SK-N-SH (cell line): ENCODE measurements at regions not wholly inside any gene's neighbourhood (a gene's known extent, or its start where the extent isn't known, plus 50 kb on each side); places are given as distances from the start of the nearest gene placed in this dataset.

Experiments used
- CTCF ChIA-PET: fragments of 300-600, 350-600 bp; formaldehyde crosslinking; extraction: SDS; loops from one replicate; lab custom pipeline; 2021; lab: Yijun Ruan, JAX
- POLR2A ChIA-PET: fragments of 350-600 bp; sonication (Branson Sonifier 250); formaldehyde crosslinking; extraction: SDS; loops from one replicate; lab custom pipeline; 2020; ENCODE audit warnings: antibody characterized with exemption, inconsistent platforms; lab: Yijun Ruan, JAX
- DNase-seq: peaks from one replicate; pipeline ENCODE4 v3.0.0; 2012
- H2AFZ ChIP-seq: fragments of 200-600 bp; sonication (generic); 2 replicates; pipeline ENCODE4 v1.8.1; 2016; ENCODE audit warnings: antibody characterized with exemption, mild to moderate bottlenecking, low read depth
- H3F3A ChIP-seq: fragments of 200-600 bp; sonication (generic); replicated peaks from 2 replicates; pipeline ENCODE3; 2016; ENCODE audit warnings: antibody characterized with exemption, mild to moderate bottlenecking; ENCODE audit not compliant: insufficient read depth
- H3K27ac ChIP-seq, 2 experiments: fragments of 200-500 bp in 1 of 2; fragments of 200-600 bp in 1 of 2; sonication (Bioruptor generic) in 1 of 2; sonication (generic), shearing (Covaris generic) in 1 of 2; 2 replicates each; pipeline versions ENCODE4 v1.5.1 to v1.6.1; 2014 to 2016; ENCODE audit warnings: low read depth in 2 of 2, inconsistent platforms in 1 of 2, low read length in 1 of 2, mild to moderate bottlenecking in 1 of 2, mixed read lengths in 1 of 2
- H3K27me3 ChIP-seq: fragments of 200-600 bp; sonication (generic), shearing (Covaris generic); 2 replicates; pipeline ENCODE4 v1.6.1; 2016; ENCODE audit warnings: mixed run types; ENCODE audit not compliant: insufficient read depth
- H3K36me3 ChIP-seq, 2 experiments: fragments of 200-500 bp in 1 of 2; fragments of 200-600 bp in 1 of 2; sonication (Bioruptor generic) in 1 of 2; sonication (generic) in 1 of 2; replicated peaks in 1 of 2; 2 replicates each; pipeline versions ENCODE3 to v1.5.1; 2014 to 2016; ENCODE audit warnings: low read length in 1 of 2, mild to moderate bottlenecking in 1 of 2; ENCODE audit not compliant: insufficient read depth in 2 of 2, control insufficient read depth in 1 of 2
- H3K4me1 ChIP-seq, 2 experiments: fragments of 200-500 bp in 1 of 2; fragments of 200-600 bp in 1 of 2; sonication (Bioruptor generic) in 1 of 2; sonication (generic), shearing (Covaris generic) in 1 of 2; 2 replicates each; pipeline versions ENCODE4 v1.5.1 to v1.6.1; 2014 to 2016; ENCODE audit warnings: low read depth in 1 of 2, low read length in 1 of 2, mixed run types in 1 of 2; ENCODE audit not compliant: insufficient read depth in 2 of 2, control insufficient read depth in 1 of 2
- H3K4me2 ChIP-seq: fragments of 200-600 bp; sonication (generic), shearing (Covaris generic); 2 replicates; pipeline ENCODE4 v1.6.1; 2017; ENCODE audit warnings: mixed run types
- H3K4me3 ChIP-seq, 2 experiments: fragments of 200-500 bp in 1 of 2; fragments of 200-600 bp in 1 of 2; sonication (Bioruptor generic) in 1 of 2; sonication (generic), shearing (Covaris generic) in 1 of 2; 2 replicates each; pipeline versions ENCODE4 v1.5.1 to v1.8.1; 2014 to 2016; ENCODE audit warnings: low read depth in 2 of 2, inconsistent platforms in 1 of 2, low read length in 1 of 2, mild to moderate bottlenecking in 1 of 2, mixed read lengths in 1 of 2, moderate library complexity in 1 of 2
- H3K79me2 ChIP-seq: fragments of 200-600 bp; sonication (generic); 2 replicates; pipeline ENCODE4 v1.8.1; 2017; ENCODE audit warnings: mild to moderate bottlenecking; ENCODE audit not compliant: insufficient read depth
- H3K9ac ChIP-seq: fragments of 200-600 bp; sonication (generic); 2 replicates; pipeline ENCODE4 v1.6.1; 2017; ENCODE audit warnings: mixed run types
- H3K9me2 ChIP-seq: fragments of 200-600 bp; sonication (generic); 2 replicates; pipeline ENCODE4 v1.6.1; 2017; ENCODE audit warnings: mixed run types
- H3K9me3 ChIP-seq: fragments of 200-600 bp; sonication (generic); 2 replicates; pipeline ENCODE4 v1.6.1; 2017; ENCODE audit warnings: mixed run types, mild to moderate bottlenecking, moderate library complexity
- H4K20me1 ChIP-seq: fragments of 200-600 bp; sonication (generic); 2 replicates; pipeline ENCODE4 v1.6.1; 2017; ENCODE audit warnings: mild to moderate bottlenecking, mixed run types; ENCODE audit not compliant: insufficient read depth
- CHD2 ChIP-seq: fragments of 150-350 bp; IDR thresholded peaks from 2 replicates; pipeline ENCODE4 v1.6.1; 2018; ENCODE audit warnings: low read length; ENCODE audit not compliant: partially characterized antibody
- EP300 ChIP-seq, 2 experiments: IDR thresholded peaks; 2 replicates each; pipeline versions ENCODE4 v1.4.0 to v1.6.1; 2012; ENCODE audit warnings: borderline replicate concordance in 1 of 2, low read depth in 1 of 2, low read length in 1 of 2
- FOXJ3 ChIP-seq: sonication (generic); formaldehyde crosslinking; IDR thresholded peaks from 2 replicates; pipeline ENCODE4 v1.5.1; 2020; ENCODE audit warnings: mild to moderate bottlenecking, missing genetic modification reagents
- GATA2 ChIP-seq: sonication (generic); formaldehyde crosslinking; IDR thresholded peaks from 2 replicates; pipeline ENCODE4 v1.5.0; 2020; ENCODE audit warnings: mild to moderate bottlenecking, missing genetic modification reagents
- JUND ChIP-seq: IDR thresholded peaks from 2 replicates; pipeline ENCODE4 v1.4.0; 2012
- MEF2A ChIP-seq: IDR thresholded peaks from 2 replicates; pipeline ENCODE4 v1.4.0; 2012; ENCODE audit warnings: low read depth, borderline replicate concordance
- MXI1 ChIP-seq: IDR thresholded peaks from 2 replicates; pipeline ENCODE4 v1.6.1; 2012; ENCODE audit warnings: mild to moderate bottlenecking, low read depth, low read length, improper control_type of control experiment
- NFIC ChIP-seq: IDR thresholded peaks from 2 replicates; pipeline ENCODE4 v1.4.0; 2012; ENCODE audit warnings: borderline replicate concordance
- NRF1 ChIP-seq: IDR thresholded peaks from 2 replicates; pipeline ENCODE4 v1.6.1; 2012; ENCODE audit warnings: low read depth, mild to moderate bottlenecking, low read length
- POLR2AphosphoS5 ChIP-seq: IDR thresholded peaks from 2 replicates; pipeline ENCODE4 v1.6.1; 2012; ENCODE audit warnings: low read depth, low read length
- RAD21 ChIP-seq: IDR thresholded peaks from 2 replicates; pipeline ENCODE4 v1.6.1; 2012; ENCODE audit warnings: mild to moderate bottlenecking, low read length
- SIN3A ChIP-seq: IDR thresholded peaks from 2 replicates; pipeline ENCODE4 v1.6.1; 2012; ENCODE audit warnings: low read depth, mild to moderate bottlenecking, low read length, moderate library complexity, borderline replicate concordance
- TCF12 ChIP-seq: IDR thresholded peaks from 2 replicates; pipeline ENCODE4 v1.4.0; 2012
- TEAD4 ChIP-seq: IDR thresholded peaks from 2 replicates; pipeline ENCODE4 v1.4.0; 2012; ENCODE audit warnings: mild to moderate bottlenecking, borderline replicate concordance; ENCODE audit not compliant: insufficient read depth
- YY1 ChIP-seq: IDR thresholded peaks from 2 replicates; pipeline ENCODE4 v1.4.0; 2012; ENCODE audit warnings: low read depth, mild to moderate bottlenecking
- TF ChIP-seq, protein P1 (sequence below): fragments of 150-350 bp; IDR thresholded peaks from 2 replicates; pipeline ENCODE4 v1.6.1; 2016; ENCODE audit warnings: mild to moderate bottlenecking, low read depth, low read length
- TF ChIP-seq, protein P2 (sequence below): IDR thresholded peaks from 2 replicates; pipeline ENCODE4 v1.4.0; 2012; ENCODE audit warnings: low read depth, borderline replicate concordance
- TF ChIP-seq, protein P3 (sequence below): IDR thresholded peaks from 2 replicates; pipeline ENCODE4 v1.6.1; 2012; ENCODE audit warnings: mild to moderate bottlenecking, low read depth, low read length, moderate library complexity
- TF ChIP-seq, protein P4 (sequence below): IDR thresholded peaks from 2 replicates; pipeline ENCODE4 v1.4.0; 2012; ENCODE audit warnings: low read depth, borderline replicate concordance

DNA sequence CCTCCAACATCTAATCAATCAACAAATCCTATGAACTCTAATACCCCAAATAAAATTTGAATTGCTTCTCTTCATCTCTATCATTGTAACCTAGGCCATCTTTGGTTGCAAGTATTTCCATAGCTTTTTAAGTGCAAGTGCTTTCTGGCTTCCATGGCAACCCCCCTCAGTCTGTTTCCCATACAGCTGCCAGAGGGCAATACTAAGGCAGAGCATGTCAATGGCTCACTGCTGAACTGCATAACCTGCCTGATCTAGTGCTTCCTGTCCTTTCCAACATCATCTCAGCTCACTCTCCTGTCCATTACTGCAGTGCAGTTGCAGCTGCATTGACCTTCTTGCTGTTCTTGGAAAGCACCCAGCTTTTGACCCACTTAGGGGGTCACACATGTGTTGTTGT, 198.4 kb downstream of the WNT5A start:
- TF ChIP-seq, protein P1, sequence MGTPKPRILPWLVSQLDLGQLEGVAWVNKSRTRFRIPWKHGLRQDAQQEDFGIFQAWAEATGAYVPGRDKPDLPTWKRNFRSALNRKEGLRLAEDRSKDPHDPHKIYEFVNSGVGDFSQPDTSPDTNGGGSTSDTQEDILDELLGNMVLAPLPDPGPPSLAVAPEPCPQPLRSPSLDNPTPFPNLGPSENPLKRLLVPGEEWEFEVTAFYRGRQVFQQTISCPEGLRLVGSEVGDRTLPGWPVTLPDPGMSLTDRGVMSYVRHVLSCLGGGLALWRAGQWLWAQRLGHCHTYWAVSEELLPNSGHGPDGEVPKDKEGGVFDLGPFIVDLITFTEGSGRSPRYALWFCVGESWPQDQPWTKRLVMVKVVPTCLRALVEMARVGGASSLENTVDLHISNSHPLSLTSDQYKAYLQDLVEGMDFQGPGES, result no peak
- no peak for TF ChIP-seq TEAD4
- no peak for TF ChIP-seq FOXJ3
- TF ChIP-seq, protein P2, sequence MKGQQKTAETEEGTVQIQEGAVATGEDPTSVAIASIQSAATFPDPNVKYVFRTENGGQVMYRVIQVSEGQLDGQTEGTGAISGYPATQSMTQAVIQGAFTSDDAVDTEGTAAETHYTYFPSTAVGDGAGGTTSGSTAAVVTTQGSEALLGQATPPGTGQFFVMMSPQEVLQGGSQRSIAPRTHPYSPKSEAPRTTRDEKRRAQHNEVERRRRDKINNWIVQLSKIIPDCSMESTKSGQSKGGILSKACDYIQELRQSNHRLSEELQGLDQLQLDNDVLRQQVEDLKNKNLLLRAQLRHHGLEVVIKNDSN, result no peak
- TF ChIP-seq SIN3A, result no peak
- TF ChIP-seq JUND, result no peak
- no peak for TF ChIP-seq NFIC
- TF ChIP-seq GATA2 (CRISPR knock-in tag), result no peak
- no peak for TF ChIP-seq NRF1
- TF ChIP-seq TCF12, result no peak
- no peak for TF ChIP-seq MEF2A
- TF ChIP-seq YY1, result no peak
- no peak for TF ChIP-seq RAD21
- TF ChIP-seq, protein P3, sequence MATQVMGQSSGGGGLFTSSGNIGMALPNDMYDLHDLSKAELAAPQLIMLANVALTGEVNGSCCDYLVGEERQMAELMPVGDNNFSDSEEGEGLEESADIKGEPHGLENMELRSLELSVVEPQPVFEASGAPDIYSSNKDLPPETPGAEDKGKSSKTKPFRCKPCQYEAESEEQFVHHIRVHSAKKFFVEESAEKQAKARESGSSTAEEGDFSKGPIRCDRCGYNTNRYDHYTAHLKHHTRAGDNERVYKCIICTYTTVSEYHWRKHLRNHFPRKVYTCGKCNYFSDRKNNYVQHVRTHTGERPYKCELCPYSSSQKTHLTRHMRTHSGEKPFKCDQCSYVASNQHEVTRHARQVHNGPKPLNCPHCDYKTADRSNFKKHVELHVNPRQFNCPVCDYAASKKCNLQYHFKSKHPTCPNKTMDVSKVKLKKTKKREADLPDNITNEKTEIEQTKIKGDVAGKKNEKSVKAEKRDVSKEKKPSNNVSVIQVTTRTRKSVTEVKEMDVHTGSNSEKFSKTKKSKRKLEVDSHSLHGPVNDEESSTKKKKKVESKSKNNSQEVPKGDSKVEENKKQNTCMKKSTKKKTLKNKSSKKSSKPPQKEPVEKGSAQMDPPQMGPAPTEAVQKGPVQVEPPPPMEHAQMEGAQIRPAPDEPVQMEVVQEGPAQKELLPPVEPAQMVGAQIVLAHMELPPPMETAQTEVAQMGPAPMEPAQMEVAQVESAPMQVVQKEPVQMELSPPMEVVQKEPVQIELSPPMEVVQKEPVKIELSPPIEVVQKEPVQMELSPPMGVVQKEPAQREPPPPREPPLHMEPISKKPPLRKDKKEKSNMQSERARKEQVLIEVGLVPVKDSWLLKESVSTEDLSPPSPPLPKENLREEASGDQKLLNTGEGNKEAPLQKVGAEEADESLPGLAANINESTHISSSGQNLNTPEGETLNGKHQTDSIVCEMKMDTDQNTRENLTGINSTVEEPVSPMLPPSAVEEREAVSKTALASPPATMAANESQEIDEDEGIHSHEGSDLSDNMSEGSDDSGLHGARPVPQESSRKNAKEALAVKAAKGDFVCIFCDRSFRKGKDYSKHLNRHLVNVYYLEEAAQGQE, result no peak
- no peak for TF ChIP-seq EP300 (IDR thresholded peaks at IDR 0.05; ENCODE audit: borderline replicate concordance in 1 of 2, low read depth in 1 of 2, low read length in 1 of 2)
- TF ChIP-seq MXI1, result no peak
- no peak for TF ChIP-seq CHD2
- TF ChIP-seq POLR2AphosphoS5, result no peak
- TF ChIP-seq, protein P4, sequence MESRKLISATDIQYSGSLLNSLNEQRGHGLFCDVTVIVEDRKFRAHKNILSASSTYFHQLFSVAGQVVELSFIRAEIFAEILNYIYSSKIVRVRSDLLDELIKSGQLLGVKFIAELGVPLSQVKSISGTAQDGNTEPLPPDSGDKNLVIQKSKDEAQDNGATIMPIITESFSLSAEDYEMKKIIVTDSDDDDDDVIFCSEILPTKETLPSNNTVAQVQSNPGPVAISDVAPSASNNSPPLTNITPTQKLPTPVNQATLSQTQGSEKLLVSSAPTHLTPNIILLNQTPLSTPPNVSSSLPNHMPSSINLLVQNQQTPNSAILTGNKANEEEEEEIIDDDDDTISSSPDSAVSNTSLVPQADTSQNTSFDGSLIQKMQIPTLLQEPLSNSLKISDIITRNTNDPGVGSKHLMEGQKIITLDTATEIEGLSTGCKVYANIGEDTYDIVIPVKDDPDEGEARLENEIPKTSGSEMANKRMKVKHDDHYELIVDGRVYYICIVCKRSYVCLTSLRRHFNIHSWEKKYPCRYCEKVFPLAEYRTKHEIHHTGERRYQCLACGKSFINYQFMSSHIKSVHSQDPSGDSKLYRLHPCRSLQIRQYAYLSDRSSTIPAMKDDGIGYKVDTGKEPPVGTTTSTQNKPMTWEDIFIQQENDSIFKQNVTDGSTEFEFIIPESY, result no peak

More for the DNA sequence above, 198.4 kb downstream of the WNT5A start:
- no peak overlapping the region for H3K4me3 ChIP-seq
- no peaks in the 10 kb centered on the region for H3K9me2 ChIP-seq
- ChIA-PET POLR2A (no interaction called here), CTCF (interaction anchor here (1.1 kb wide), 1 partner anchor 32 kb away, joined by 3 read pairs; no protein-coding TSS in a partner anchor)
- no peak overlapping the region for H3K27ac ChIP-seq
- H3K9ac ChIP-seq, result no peak overlapping the region
- peaks cover 5% of the 10 kb centered on the region for H3F3A ChIP-seq
- no peaks in the 10 kb centered on the region for H4K20me1 ChIP-seq
- no peak overlapping the region for H3K4me2 ChIP-seq
- no peak for DNase-seq
- no peak overlapping the region for H2AFZ ChIP-seq
- no peaks in the 10 kb centered on the region for H3K27me3 ChIP-seq
- no peaks in the 10 kb centered on the region for H3K9me3 ChIP-seq
- peaks cover 0 to 10% of the 10 kb centered on the region in 2 experiments; a peak in 1 of 4 replicates for H3K4me1 ChIP-seq
- H3K36me3 ChIP-seq, result no peaks in the 10 kb centered on the region
- no peaks in the 10 kb centered on the region for H3K79me2 ChIP-seq
